ENCODE measurements at regions not wholly inside any gene's neighbourhood (a gene's known extent, or its start where the extent isn't known, plus 50 kb on each side); places are given as distances from the start of the nearest gene placed in this dataset.

- H3K36me3 Mint-ChIP-seq, result peaks cover 3% of the 10 kb centered on the region
- no peak overlapping the region for H3K27ac Mint-ChIP-seq
- H3K9me3 Mint-ChIP-seq, result peaks cover 2% of the 10 kb centered on the region
- no peak overlapping the region for H3K4me3 Mint-ChIP-seq
- peaks cover 35% of the 10 kb centered on the region for H3K4me1 Mint-ChIP-seq
- CTCF ChIA-PET, result interaction anchor here (3.0 kb wide), 1 partner anchor 34 kb away, joined by 9 read pairs; no protein-coding TSS in a partner anchor
- DNase-seq, result no peak
- H3K27me3 Mint-ChIP-seq, result peaks cover 7% of the 10 kb centered on the region
These were observed 83.9 kb upstream of the EED start for GRCh38 chr11:86160541-86161149.

- H3K36me3 Mint-ChIP-seq, result peaks cover 3% of the 10 kb centered on the region
- H3K9me3 Mint-ChIP-seq, result peaks cover 2% of the 10 kb centered on the region
- peaks cover 35% of the 10 kb centered on the region for H3K4me1 Mint-ChIP-seq
- H3K27ac Mint-ChIP-seq, result no peak overlapping the region
- CTCF ChIA-PET, result interaction anchor here (3.0 kb wide), 1 partner anchor 35 kb away, joined by 9 read pairs; no protein-coding TSS in a partner anchor
- H3K27me3 Mint-ChIP-seq, result peaks cover 1% of the 10 kb centered on the region
- no peak overlapping the region for H3K4me3 Mint-ChIP-seq
- DNase-seq, result no peak
These were observed 85.0 kb upstream of the EED start for GRCh38 chr11:86159581-86159891.

GRCh38 chr11:86158704-86159580 is 85.6 kb upstream of the EED start:
- Mint-ChIP-seq H3K4me1 (peaks cover 35% of the 10 kb centered on the region), H3K9me3 (peaks cover 2% of the 10 kb centered on the region), H3K27me3 (no peaks in the 10 kb centered on the region), H3K27ac (peak overlapping the region; percentile 56), H3K36me3 (peaks cover 3% of the 10 kb centered on the region), H3K4me3 (no peak overlapping the region)
- no peak for DNase-seq
- CTCF ChIA-PET, result interaction anchor here (3.0 kb wide), 1 partner anchor 36 kb away, joined by 9 read pairs; no protein-coding TSS in a partner anchor

- Mint-ChIP-seq H3K4me3 (no peak overlapping the region), H3K4me1 (peaks cover 41% of the 10 kb centered on the region), H3K27me3 (no peaks in the 10 kb centered on the region), H3K27ac (no peak overlapping the region), H3K36me3 (peaks cover 2% of the 10 kb centered on the region), H3K9me3 (peaks cover 2% of the 10 kb centered on the region)
- CTCF ChIA-PET, result interaction anchor here (1.0 kb wide), 1 partner anchor 35 kb away, joined by 3 read pairs; no protein-coding TSS in a partner anchor
- no peak for DNase-seq
These were observed 86.7 kb upstream of the EED start for GRCh38 chr11:86157797-86158378.

GRCh38 chr11:86156397-86156955 is 87.6 kb upstream of the PICALM start:
- Mint-ChIP-seq H3K27ac (no peak overlapping the region), H3K27me3 (peaks cover 2% of the 10 kb centered on the region), H3K36me3 (peaks cover 2% of the 10 kb centered on the region), H3K9me3 (peaks cover 2% of the 10 kb centered on the region), H3K4me1 (peaks cover 51% of the 10 kb centered on the region), H3K4me3 (no peak overlapping the region)
- CTCF ChIA-PET, result no interaction called here
- no peak for DNase-seq

- Mint-ChIP-seq H3K4me1 (peaks cover 56% of the 10 kb centered on the region), H3K9me3 (peaks cover 2% of the 10 kb centered on the region), H3K27me3 (peaks cover 8% of the 10 kb centered on the region), H3K27ac (no peak overlapping the region), H3K36me3 (peaks cover 2% of the 10 kb centered on the region), H3K4me3 (no peak overlapping the region)
- CTCF ChIA-PET, result no interaction called here
- DNase-seq, result no peak
These were observed 86.4 kb upstream of the PICALM start for GRCh38 chr11:86155200-86155844.

- H3K4me3 Mint-ChIP-seq, result no peak overlapping the region
- H3K36me3 Mint-ChIP-seq, result no peaks in the 10 kb centered on the region
- peaks cover 15% of the 10 kb centered on the region for H3K27me3 Mint-ChIP-seq
- DNase-seq, result no peak
- peaks cover 42% of the 10 kb centered on the region for H3K4me1 Mint-ChIP-seq
- CTCF ChIA-PET, result no interaction called here
- H3K9me3 Mint-ChIP-seq, result no peaks in the 10 kb centered on the region
- no peak overlapping the region for H3K27ac Mint-ChIP-seq
These were observed 84.6 kb upstream of the PICALM start for GRCh38 chr11:86153439-86153838.

GRCh38 chr11:86152901-86153300 is 84.0 kb upstream of the PICALM start:
- peaks cover 36% of the 10 kb centered on the region for H3K4me1 Mint-ChIP-seq
- H3K9me3 Mint-ChIP-seq, result no peaks in the 10 kb centered on the region
- CTCF ChIA-PET, result interaction anchor here (1.2 kb wide), 1 partner anchor 66 kb away, joined by 3 read pairs; no protein-coding TSS in a partner anchor
- peaks cover 15% of the 10 kb centered on the region for H3K27me3 Mint-ChIP-seq
- no peak overlapping the region for H3K27ac Mint-ChIP-seq
- no peak for DNase-seq
- H3K36me3 Mint-ChIP-seq, result no peaks in the 10 kb centered on the region
- no peak overlapping the region for H3K4me3 Mint-ChIP-seq

GRCh38 chr11:86152006-86152862 is 83.3 kb upstream of the PICALM start:
- Mint-ChIP-seq H3K27ac (peak overlapping the region; percentile 12), H3K4me1 (peaks cover 31% of the 10 kb centered on the region), H3K9me3 (no peaks in the 10 kb centered on the region), H3K36me3 (no peaks in the 10 kb centered on the region), H3K27me3 (peaks cover 15% of the 10 kb centered on the region), H3K4me3 (no peak overlapping the region)
- CTCF ChIA-PET, result interaction anchor here (0.7 to 1.2 kb wide), 3 partner anchors 18 to 66 kb away, joined by 3 read pairs; no protein-coding TSS in a partner anchor
- DNase-seq, result no peak

- Mint-ChIP-seq H3K27ac (peak overlapping the region; percentile 12), H3K4me3 (no peak overlapping the region), H3K27me3 (peaks cover 18% of the 10 kb centered on the region), H3K4me1 (peaks cover 31% of the 10 kb centered on the region), H3K9me3 (no peaks in the 10 kb centered on the region), H3K36me3 (no peaks in the 10 kb centered on the region)
- CTCF ChIA-PET, result interaction anchor here (0.6 to 1.2 kb wide), 5 partner anchors 10 to 556 kb away, joined by 3 read pairs; no protein-coding TSS in a partner anchor
- no peak for DNase-seq
These were observed 82.5 kb upstream of the PICALM start for GRCh38 chr11:86151174-86152005.

- Mint-ChIP-seq H3K4me3 (no peak overlapping the region), H3K4me1 (peaks cover 31% of the 10 kb centered on the region), H3K27me3 (peaks cover 18% of the 10 kb centered on the region), H3K9me3 (no peaks in the 10 kb centered on the region), H3K36me3 (no peaks in the 10 kb centered on the region), H3K27ac (peak overlapping the region; percentile 11)
- no peak for DNase-seq
- CTCF ChIA-PET, result interaction anchor here (1.1 kb wide), 1 partner anchor 9 kb away, joined by 3 read pairs; no protein-coding TSS in a partner anchor
These were observed 81.9 kb upstream of the PICALM start for GRCh38 chr11:86150847-86151173.

- H3K4me1 Mint-ChIP-seq, result peaks cover 33% of the 10 kb centered on the region
- CTCF ChIA-PET, result no interaction called here
These were observed 80.9 kb upstream of the PICALM start for GRCh38 chr11:86149792-86150191.

More at GRCh38 chr11:86149792-86150191, 80.9 kb upstream of the PICALM start:
- peaks cover 18% of the 10 kb centered on the region for H3K27me3 Mint-ChIP-seq
- no peak overlapping the region for H3K4me3 Mint-ChIP-seq
- DNase-seq, result no peak
- H3K36me3 Mint-ChIP-seq, result no peaks in the 10 kb centered on the region
- no peaks in the 10 kb centered on the region for H3K9me3 Mint-ChIP-seq
- H3K27ac Mint-ChIP-seq, result no peak overlapping the region

All from activated naive CD4-positive, alpha-beta T cell treated with anti-CD3 and anti-CD28 coated beads, Interleukin-2, amount 10 ng/mL, durations not matched to agents 7 days and 5 days (primary cell).